NCI-H774 (cell line): ENCODE measurements at regions not wholly inside any gene's neighbourhood (a gene's known extent, or its start where the extent isn't known, plus 50 kb on each side); places are given as distances from the start of the nearest gene placed in this dataset.

Experiments
- DNase-seq: peaks from one replicate; lab custom pipeline; 2025; lab: John Stamatoyannopoulos, UW

DNA sequence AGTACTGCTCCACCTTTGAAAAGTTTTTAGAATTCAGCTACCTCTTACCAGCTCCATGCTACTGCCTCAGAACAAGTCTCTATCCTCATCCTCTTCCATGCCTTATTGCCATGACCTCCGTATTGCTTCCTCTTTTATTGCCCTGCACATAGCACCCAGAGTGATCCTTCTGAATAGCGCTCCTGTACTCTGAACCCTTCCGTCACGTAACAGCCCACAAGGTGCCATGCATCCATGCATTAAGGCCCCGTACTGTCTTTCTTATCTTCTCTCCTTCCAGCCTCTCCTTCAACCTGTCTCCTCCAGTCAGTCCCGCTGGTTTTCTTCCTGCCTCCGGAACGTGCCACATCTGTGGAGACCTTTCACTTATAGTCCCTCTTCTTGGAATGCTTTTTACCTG is 273.3 kb upstream of the SEMA6A start:
- no peak for DNase-seq

DNA sequence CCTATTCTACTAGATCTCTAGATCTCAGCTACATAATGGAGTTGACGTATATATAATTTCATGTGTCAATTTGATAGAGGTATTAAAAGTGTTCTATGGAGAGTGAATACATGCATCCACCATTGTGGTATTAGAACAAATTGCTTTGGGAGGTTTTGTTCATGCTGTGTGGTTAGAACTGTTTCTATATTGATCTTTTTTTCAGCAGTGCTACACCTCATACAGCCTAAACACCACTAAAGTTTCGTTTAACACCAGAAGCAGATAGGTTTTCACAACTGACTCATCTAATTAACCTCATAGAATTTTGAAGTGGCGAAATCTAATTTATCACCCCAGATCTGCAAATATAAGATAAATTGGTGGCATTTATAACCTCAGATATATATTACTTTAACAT is 269.4 kb upstream of the SEMA6A start:
- no peak for DNase-seq

DNA sequence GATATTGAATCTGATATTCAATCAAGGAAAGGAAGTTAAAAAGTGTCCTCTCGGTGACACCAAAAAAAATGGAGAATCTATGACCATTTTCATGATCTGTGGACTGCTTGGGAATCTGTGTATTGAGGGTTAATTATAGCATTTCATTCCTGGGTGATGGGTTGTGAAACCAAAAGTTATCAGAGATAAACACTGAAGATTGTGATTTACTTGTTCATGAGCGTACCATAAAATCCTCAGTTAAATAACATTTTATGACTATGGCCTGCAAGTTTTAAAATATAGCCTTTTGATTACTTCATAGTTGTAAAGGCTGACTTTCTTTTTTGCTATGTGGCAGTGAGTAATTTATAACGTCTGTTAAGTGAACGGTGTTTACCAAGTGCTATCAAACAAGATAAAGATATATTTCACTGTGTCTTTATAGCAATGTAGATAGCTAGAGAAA is 267.9 kb upstream of the SEMA6A start:
- no peak for DNase-seq

DNA sequence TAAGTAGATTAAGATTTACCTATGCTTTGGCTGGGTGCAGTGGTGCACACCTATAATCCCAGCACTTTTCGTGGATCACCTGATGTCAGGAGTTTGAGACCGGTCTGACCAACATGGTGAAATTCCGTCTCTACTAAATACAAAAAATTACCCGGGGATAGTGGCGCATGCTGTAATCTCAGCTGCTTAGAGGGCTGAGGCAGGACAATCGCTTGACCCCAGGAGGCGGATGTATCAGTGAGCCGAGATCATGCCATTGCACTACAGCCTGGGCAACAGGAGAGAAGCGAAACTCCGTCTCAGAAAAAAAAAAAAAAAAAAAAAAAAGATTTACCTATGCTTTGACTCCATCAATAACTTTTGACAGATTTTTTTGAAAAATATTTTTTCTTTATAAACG is 267.1 kb upstream of the SEMA6A start:
- no peak for DNase-seq

- no peak for DNase-seq
These were observed 263.5 kb upstream of the SEMA6A start for GRCh38 chr5:116838011-116838536.

GRCh38 chr5:116834796-116835515 is 260.3 kb upstream of the SEMA6A start:
- no peak for DNase-seq

- DNase-seq = no peak
These were observed 255.5 kb upstream of the SEMA6A start for GRCh38 chr5:116830079-116830478.

GRCh38 chr5:116827078-116827477 is 252.5 kb upstream of the SEMA6A start:
- DNase-seq = no peak

- no peak for DNase-seq
These were observed 250.9 kb upstream of the SEMA6A start for GRCh38 chr5:116825486-116825885.

DNA sequence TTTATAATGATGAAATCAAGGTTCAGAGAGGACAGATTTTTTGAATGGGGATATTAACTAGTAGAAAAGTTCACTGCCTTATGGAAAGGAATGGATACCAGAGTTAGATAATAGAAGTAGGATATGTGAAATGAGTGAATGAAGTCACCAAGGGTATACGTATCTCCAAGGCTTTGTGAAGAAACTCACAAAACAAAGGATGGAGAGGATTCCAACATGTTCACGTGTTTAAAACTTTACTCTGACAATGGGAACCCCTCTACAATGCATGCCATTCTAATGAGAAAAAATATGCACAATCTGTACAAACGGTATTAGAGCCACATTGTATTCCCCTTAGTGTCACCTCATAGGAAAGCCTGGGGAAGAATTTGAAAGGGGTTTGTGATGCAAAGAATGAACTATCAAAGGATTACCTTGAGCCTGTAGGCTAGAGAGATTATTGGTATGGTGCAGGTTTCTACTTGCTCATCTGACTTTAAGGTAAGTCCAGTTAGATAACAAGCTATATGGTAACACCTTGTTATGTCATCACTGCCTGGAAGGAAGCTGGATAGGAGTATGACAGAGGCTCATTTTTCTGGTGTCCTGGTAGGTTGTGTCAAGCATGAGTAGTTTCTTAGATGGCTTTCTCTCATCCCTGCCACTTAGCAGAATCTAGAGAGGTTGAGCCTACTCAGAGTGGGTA is 250.3 kb upstream of the SEMA6A start:
- DNase-seq = no peak

GRCh38 chr5:116814626-116815385 is 240.2 kb upstream of the SEMA6A start:
- no peak for DNase-seq

DNA sequence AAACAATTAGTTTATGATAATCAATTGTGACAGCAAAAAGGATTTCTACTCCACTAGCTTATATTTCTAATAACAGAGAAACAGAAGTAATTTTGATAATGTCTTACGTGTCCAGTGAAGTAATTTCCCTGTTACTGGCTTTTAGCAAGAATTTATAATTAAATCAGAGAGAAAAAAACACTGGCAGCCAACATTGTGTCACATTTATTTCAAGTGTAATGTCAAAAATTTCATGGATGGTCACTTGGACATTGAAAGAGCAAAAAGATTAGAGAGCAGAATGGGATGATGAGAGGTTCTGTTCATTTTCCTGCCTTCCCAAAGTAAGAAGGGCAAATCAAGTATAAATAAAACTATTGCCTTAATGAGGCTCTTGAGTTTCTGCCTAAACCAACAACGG is 239.3 kb upstream of the SEMA6A start:
- DNase-seq = no peak

GRCh38 chr5:116813356-116813755 is 238.7 kb upstream of the SEMA6A start:
- no peak for DNase-seq

DNA sequence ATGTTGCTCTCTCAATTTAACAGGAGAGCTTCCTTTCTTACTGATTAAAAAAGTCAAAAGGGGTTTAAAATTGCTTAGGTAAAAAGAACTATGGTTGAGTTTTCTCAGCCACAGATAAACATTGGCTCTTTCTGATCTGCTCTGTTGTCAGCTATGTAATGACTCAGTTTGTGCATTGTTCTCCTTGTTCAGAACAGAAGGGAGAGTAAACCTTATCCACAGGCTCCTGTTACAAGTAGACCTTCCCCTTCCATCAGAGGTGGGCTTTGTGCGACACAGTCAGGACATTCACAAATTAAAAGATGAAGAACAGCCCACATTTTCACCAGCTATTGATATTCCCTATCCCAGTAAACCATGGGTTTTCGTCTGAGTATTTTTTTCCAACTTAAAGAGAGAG is 236.3 kb upstream of the SEMA6A start:
- DNase-seq = no peak

DNA sequence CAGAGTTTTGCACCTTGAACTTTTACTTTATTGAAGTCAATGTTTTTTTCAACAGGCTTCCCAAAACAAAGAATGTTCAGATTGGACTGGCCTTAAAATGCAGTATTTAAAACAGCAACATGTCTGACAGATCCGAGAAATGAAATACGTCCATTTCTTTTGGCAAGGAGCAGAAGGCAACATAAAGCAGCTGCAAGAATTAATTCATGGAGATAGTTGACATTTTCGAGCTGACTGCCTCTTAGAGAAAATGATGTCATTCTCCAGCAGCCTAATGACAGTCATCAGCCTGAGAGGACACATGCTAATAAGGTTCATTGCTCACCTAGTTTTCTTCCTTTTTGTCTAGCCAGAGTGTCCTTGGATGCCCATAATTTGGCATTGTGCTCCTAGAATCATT is 232.2 kb upstream of the SEMA6A start:
- DNase-seq = no peak

- DNase-seq = no peak
These were observed 224.8 kb upstream of the SEMA6A start for GRCh38 chr5:116799401-116799800.

GRCh38 chr5:116795189-116795588 is 220.6 kb upstream of the SEMA6A start:
- DNase-seq = no peak

DNA sequence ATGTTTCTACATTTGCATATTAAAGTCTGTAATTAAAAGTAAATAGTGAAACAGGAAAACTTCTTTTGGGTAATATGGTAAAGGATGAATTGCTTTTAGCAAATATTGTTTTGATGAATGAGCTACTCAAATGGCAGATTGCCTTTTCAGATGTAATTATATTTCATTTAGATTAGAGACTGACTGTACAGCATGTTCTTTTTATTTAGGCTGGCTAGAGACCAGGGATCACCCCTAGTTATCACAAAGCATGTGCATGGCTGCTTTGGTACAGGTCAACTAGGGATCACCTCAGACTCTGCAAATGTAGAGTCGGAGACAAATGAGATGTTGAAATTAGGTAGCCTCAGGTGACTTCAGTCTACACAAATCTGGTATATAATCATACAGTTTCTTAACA is 214.9 kb upstream of the SEMA6A start:
- DNase-seq = no peak

DNA sequence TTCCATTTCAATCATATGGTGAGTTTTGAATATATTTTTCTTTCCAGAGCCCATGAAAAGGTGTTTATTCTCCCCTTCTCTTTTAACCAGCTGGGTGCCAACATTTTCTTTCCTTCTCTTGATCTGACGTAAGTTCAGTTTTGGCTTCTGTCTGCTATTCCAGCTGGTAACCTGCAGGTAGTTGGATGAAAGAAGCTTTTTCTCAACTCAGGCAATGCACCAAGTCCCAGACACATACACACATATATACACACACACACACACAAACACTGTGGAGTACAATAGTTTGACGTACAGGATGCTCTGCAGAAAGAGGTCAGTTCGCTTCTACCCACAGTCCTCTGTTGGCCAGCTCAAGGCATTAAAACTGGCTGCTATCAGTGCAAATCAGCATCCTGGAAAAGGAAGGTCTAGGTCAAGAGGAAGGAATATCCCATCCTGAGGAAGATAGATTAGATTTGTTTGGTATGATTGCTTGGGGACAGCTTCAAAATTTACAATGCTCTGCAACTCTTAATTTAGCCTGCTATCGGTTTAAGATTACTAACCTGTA is 214.3 kb upstream of the SEMA6A start:
- DNase-seq = no peak

DNA sequence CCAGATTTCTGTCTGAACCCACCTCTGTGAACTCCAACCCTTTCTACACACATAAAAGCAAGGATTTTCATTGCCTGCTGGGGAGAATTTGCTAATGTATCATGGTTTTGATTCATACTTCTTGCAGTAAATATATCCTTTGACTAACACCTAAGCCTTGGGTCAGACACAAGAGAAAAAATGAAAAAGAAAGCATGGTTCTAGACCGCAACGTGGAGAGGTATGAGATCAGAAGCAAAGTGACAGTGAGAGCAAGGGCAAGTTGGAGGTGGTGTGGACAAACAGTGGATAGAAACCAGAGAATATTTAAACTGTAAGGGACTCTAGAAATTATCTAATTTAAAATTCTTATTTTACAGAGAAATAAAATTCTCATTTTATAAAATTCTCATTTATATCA is 212.9 kb upstream of the SEMA6A start:
- no peak for DNase-seq

DNA sequence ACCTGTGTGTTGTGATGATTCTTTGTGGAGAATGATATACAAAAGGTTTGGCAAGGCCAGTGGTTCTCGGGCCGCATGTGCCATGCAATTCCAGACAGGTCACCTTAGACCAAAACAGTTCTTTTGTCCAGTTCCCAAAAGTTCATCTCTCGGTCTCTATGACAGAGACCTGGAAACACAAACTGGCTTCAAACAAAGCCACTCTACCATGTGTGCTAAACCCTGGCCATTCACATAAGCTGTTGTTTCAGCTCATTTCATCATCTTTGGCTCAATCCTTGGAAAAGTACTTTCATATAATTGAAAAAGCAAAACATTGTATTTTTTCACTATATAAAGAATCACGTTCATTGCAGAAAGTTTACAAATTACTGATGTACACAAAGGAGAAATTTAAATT is 210.5 kb upstream of the SEMA6A start:
- DNase-seq = no peak

DNA sequence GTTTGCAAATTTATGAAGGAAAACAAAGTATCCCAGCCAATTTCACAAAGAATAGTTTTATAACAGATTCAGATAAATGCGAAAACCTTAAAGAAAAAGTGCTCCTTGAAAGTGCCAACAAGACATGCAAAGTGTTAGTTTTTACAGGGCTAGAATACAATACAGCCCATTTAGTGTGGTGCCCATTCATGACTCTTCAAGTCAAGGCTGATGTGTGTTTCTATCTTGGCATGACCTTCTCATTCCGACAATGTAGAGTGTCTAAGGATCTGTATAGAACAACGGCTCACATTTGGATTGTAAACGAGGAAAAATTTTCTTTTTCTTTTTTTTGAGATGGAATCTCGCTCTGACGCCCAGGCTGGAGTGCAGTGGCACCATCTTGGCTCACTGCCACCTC is 205.2 kb upstream of the SEMA6A start:
- DNase-seq = no peak
